ENCODE measurements at regions not wholly inside any gene's neighbourhood (a gene's known extent, or its start where the extent isn't known, plus 50 kb on each side); places are given as distances from the start of the nearest gene placed in this dataset.

DNA sequence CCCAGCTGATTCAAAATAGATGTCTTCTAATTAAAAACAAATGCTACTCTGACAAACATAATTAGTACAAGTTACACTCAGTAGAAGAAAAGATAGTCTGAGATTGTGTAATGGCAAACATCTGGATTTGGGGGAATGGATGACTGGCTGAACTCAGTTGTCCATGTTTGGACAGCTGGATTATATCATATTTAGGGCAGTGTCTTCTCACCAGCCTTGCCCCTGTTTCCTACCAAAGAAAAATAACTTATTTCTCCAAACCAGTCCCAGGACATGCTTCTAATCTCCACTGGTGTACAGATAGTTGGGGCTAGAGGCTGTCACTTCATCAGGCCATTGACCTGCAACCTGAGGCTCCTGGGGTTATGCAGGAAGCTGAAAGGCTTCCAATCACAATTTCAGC lies 237.3 kb downstream of the USP46 start:
- TF ChIP-seq, protein P1, sequence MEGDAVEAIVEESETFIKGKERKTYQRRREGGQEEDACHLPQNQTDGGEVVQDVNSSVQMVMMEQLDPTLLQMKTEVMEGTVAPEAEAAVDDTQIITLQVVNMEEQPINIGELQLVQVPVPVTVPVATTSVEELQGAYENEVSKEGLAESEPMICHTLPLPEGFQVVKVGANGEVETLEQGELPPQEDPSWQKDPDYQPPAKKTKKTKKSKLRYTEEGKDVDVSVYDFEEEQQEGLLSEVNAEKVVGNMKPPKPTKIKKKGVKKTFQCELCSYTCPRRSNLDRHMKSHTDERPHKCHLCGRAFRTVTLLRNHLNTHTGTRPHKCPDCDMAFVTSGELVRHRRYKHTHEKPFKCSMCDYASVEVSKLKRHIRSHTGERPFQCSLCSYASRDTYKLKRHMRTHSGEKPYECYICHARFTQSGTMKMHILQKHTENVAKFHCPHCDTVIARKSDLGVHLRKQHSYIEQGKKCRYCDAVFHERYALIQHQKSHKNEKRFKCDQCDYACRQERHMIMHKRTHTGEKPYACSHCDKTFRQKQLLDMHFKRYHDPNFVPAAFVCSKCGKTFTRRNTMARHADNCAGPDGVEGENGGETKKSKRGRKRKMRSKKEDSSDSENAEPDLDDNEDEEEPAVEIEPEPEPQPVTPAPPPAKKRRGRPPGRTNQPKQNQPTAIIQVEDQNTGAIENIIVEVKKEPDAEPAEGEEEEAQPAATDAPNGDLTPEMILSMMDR (IDR thresholded peaks at IDR 0.05): no peak
- TF ChIP-seq POLR2A (IDR thresholded peaks at IDR 0.05): no peak

All from esophagus squamous epithelium (tissue), 4 donors.